WTC11 (cell line): ENCODE measurements at regions not wholly inside any gene's neighbourhood (a gene's known extent, or its start where the extent isn't known, plus 50 kb on each side); places are given as distances from the start of the nearest gene placed in this dataset.

ENCODE experiments used
- ATAC-seq: fragments of 200-7000 bp; cut with Tn5 transposase; 2 replicates; pipeline ENCODE4 v1.10.0; 2021; ENCODE audit warnings: mild to moderate bottlenecking, moderate library complexity
- CTCF ChIA-PET: fragments of 300-600 bp; sonication (Branson Sonifier 250); formaldehyde crosslinking; loops from one replicate; lab custom pipeline; 2021; ENCODE audit warnings: antibody characterized with exemption; lab: Charles Lee
- POLR2A ChIA-PET: fragments of 350-600 bp; sonication (Branson Sonifier 250); formaldehyde crosslinking; loops from one replicate; lab custom pipeline; 2021; ENCODE audit warnings: antibody characterized with exemption; lab: Charles Lee
- DNase-seq: peaks from one replicate; pipeline ENCODE4 v3.0.0; 2021; ENCODE audit warnings: low spot score
- H3K27ac Mint-ChIP-seq: 2 replicates; pipeline ENCODE4 v1.8.0; 2021; ENCODE audit warnings: mixed read lengths
- H3K27me3 Mint-ChIP-seq: 2 replicates; pipeline ENCODE4 v1.8.0; 2021; ENCODE audit warnings: low read depth, mild to moderate bottlenecking, moderate library complexity, mixed read lengths
- H3K36me3 Mint-ChIP-seq: 2 replicates; pipeline ENCODE4 v1.8.0; 2021; ENCODE audit warnings: mixed read lengths
- H3K4me1 Mint-ChIP-seq: 2 replicates; pipeline ENCODE4 v1.8.0; 2022; ENCODE audit warnings: mixed read lengths
- H3K4me3 Mint-ChIP-seq: 2 replicates; pipeline ENCODE4 v1.8.0; 2021; ENCODE audit warnings: mild to moderate bottlenecking, moderate library complexity, mixed read lengths
- H3K9me3 Mint-ChIP-seq: 2 replicates; pipeline ENCODE4 v1.8.0; 2021; ENCODE audit warnings: mixed read lengths
- AR ChIP-seq: fragments of 250-450 bp; sonication (Bioruptor Pico); IDR thresholded peaks from 2 replicates; pipeline ENCODE4 v1.9.0; 2021; ENCODE audit warnings: mild to moderate bottlenecking
- ARID4B ChIP-seq: sonication (generic); formaldehyde crosslinking; IDR thresholded peaks from 2 replicates; pipeline ENCODE4 v1.8.0; 2023; ENCODE audit warnings: missing genetic modification reagents, mild to moderate bottlenecking, borderline replicate concordance
- ATF2 ChIP-seq: sonication (generic); formaldehyde crosslinking; IDR thresholded peaks from 2 replicates; pipeline ENCODE4 v1.8.1; 2022; ENCODE audit warnings: low read depth, missing genetic modification reagents, borderline replicate concordance
- ATF6 ChIP-seq: sonication (generic); formaldehyde crosslinking; IDR thresholded peaks from 2 replicates; pipeline ENCODE4 v1.8.1; 2023; ENCODE audit warnings: mild to moderate bottlenecking, missing genetic modification reagents
- CREM ChIP-seq: sonication (generic); formaldehyde crosslinking; IDR thresholded peaks from 2 replicates; pipeline ENCODE4 v1.8.1; 2022; ENCODE audit warnings: mild to moderate bottlenecking, missing genetic modification reagents, moderate library complexity
- CTCF ChIP-seq: fragments of 200-600 bp; IDR thresholded peaks from 2 replicates; pipeline ENCODE4 v1.8.0; 2022; ENCODE audit warnings: antibody characterized with exemption
- E2F1 ChIP-seq: sonication (generic); formaldehyde crosslinking; IDR thresholded peaks from 2 replicates; pipeline ENCODE4 v1.8.0; 2022; ENCODE audit warnings: mild to moderate bottlenecking, missing genetic modification reagents
- ESRRA ChIP-seq: sonication (generic); formaldehyde crosslinking; IDR thresholded peaks from 2 replicates; pipeline ENCODE4 v1.8.1; 2022; ENCODE audit warnings: mild to moderate bottlenecking, missing genetic modification reagents, borderline replicate concordance
- KAT7 ChIP-seq: sonication (generic); formaldehyde crosslinking; IDR thresholded peaks from 2 replicates; pipeline ENCODE4 v1.8.1; 2023; ENCODE audit warnings: missing genetic modification reagents, mild to moderate bottlenecking, borderline replicate concordance
- MYBL2 ChIP-seq: sonication (generic); formaldehyde crosslinking; IDR thresholded peaks from 2 replicates; pipeline ENCODE4 v1.8.1; 2023; ENCODE audit warnings: mild to moderate bottlenecking, moderate library complexity, missing genetic modification reagents
- NFATC4 ChIP-seq: fragments of 250-450 bp; sonication (Bioruptor Pico); IDR thresholded peaks from 2 replicates; pipeline ENCODE4 v1.9.0; 2021; ENCODE audit warnings: mild to moderate bottlenecking
- NFYB ChIP-seq: sonication (generic); formaldehyde crosslinking; conservative IDR thresholded peaks from 2 replicates; pipeline ENCODE4 v1.8.0; 2022; ENCODE audit warnings: low read depth, missing genetic modification reagents
- NR1H2 ChIP-seq: sonication (generic); formaldehyde crosslinking; IDR thresholded peaks from 2 replicates; pipeline ENCODE4 v1.9.0; 2021; ENCODE audit warnings: mild to moderate bottlenecking, moderate library complexity, missing genetic modification reagents
- PREB ChIP-seq: sonication (generic); formaldehyde crosslinking; IDR thresholded peaks from 2 replicates; pipeline ENCODE4 v1.8.1; 2022; ENCODE audit warnings: mild to moderate bottlenecking, missing genetic modification reagents, moderate library complexity, borderline replicate concordance
- PRRX2 ChIP-seq: fragments of 250-450 bp; sonication (Bioruptor Pico); IDR thresholded peaks from 2 replicates; pipeline ENCODE4 v1.8.0; 2021; ENCODE audit warnings: mild to moderate bottlenecking
- SMAD3 ChIP-seq: sonication (generic); formaldehyde crosslinking; IDR thresholded peaks from 2 replicates; pipeline ENCODE4 v1.8.0; 2022; ENCODE audit warnings: missing genetic modification reagents, mild to moderate bottlenecking, borderline replicate concordance
- SMAD4 ChIP-seq: sonication (generic); formaldehyde crosslinking; IDR thresholded peaks from 2 replicates; pipeline ENCODE4 v1.8.0; 2022; ENCODE audit warnings: mild to moderate bottlenecking, missing genetic modification reagents
- TEAD1 ChIP-seq: sonication (generic); formaldehyde crosslinking; IDR thresholded peaks from 2 replicates; pipeline ENCODE4 v1.8.0; 2022; ENCODE audit warnings: mild to moderate bottlenecking, missing genetic modification reagents
- ZNF512 ChIP-seq: sonication (generic); formaldehyde crosslinking; IDR thresholded peaks from 2 replicates; pipeline ENCODE4 v1.8.1; 2022; ENCODE audit warnings: missing genetic modification reagents, borderline replicate concordance

GRCh38 chrX:18036394-18036793 is 175.3 kb upstream of the RAI2 start:
- ChIA-PET CTCF (no interaction called here), POLR2A (no interaction called here)
- H3K4me3 Mint-ChIP-seq = no peak overlapping the region
- TF ChIP-seq SMAD3 (CRISPR knock-in tag) (no peak), KAT7 (no peak), MYBL2 (CRISPR knock-in tag) (no peak), NFATC4 (no peak), CTCF (no peak), PREB (no peak), PRRX2 (CRISPR knock-in tag) (no peak), ATF6 (CRISPR knock-in tag) (no peak), CREM (CRISPR knock-in tag) (no peak), NR1H2 (CRISPR knock-in tag) (no peak), ZNF512 (CRISPR knock-in tag) (no peak), AR (CRISPR knock-in tag) (no peak), TEAD1 (CRISPR knock-in tag) (no peak), ESRRA (CRISPR knock-in tag) (no peak), E2F1 (CRISPR knock-in tag) (no peak), ATF2 (CRISPR knock-in tag) (no peak), SMAD4 (CRISPR knock-in tag) (no peak), ARID4B (CRISPR knock-in tag) (no peak), NFYB (no peak)
- DNase-seq (no peak), ATAC-seq (no peak)
- no peaks in the 10 kb centered on the region for H3K36me3 Mint-ChIP-seq
- no peaks in the 10 kb centered on the region for H3K9me3 Mint-ChIP-seq
- no peak overlapping the region for H3K27ac Mint-ChIP-seq
- peaks cover 4% of the 10 kb centered on the region for H3K4me1 Mint-ChIP-seq
- no peaks in the 10 kb centered on the region for H3K27me3 Mint-ChIP-seq
